ENCODE measurements at regions not wholly inside any gene's neighbourhood (a gene's known extent, or its start where the extent isn't known, plus 50 kb on each side); places are given as distances from the start of the nearest gene placed in this dataset.

- no peak for TF ChIP-seq CTCF (IDR thresholded peaks at IDR 0.05)
Measured at GRCh38 chr11:116207421-116208141, 565.2 kb downstream of the BUD13 start.

DNA sequence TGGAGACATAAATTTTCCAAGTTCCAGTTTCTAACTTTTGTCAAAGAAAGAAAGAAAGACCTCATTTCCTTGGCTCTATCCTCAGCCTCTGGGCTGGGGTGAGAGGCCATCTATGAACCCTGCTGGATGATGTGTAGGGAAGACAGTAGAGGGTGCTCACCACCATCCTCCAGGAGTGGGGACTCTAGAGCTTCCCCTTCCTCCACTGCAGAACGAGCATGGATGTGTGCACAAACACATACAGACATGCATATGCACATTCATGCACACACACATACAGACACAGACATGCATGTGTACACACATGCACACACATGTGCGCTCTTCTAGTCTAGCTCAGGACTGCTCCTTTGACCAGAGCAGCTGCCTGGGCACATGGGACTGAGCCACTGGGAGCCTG, 565.8 kb downstream of the BUD13 start:
- TF ChIP-seq CTCF (IDR thresholded peaks at IDR 0.05), result no peak

DNA sequence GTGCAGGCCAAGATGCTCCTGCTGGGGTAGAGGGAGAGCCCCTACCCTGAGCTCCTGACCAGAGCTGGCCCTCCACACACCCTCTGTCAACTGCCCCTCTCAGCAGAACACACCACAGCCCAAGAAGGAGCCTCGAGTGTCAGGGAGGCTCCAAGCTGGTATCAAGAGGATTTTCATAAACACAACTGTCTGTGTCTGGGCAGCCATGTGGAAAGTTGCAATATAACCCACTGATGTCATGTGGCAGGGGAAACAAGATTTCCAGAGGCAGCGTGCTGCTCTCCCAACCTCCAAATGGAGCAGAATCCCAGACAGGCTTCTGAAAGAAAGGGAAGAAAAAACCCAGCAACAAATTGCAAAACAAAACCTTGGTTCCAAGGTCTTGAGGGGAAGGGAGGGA, 569.9 kb downstream of the BUD13 start:
- TF ChIP-seq CTCF (IDR thresholded peaks at IDR 0.05), result no peak

DNA sequence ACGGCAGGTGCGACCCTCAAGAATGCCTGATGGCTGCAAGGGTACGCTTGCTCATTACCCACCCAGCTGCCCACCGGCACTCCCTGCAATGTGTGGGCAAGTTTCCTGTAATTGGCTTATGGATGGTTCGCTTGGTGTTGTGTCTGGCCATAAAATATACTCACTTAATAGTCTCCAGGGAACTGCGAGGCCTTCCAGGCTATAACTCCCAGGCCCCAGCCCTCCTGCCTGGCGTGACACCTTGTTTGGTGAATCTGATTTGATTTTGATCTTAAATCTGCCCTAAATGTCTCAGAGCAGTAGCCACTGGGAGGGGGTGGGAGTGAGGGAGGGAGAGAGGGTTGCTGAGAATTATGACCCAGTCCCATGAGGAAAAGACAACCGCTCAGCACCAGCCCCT, 572.2 kb downstream of the BUD13 start:
- TF ChIP-seq CTCF (IDR thresholded peaks at IDR 0.05), result no peak

DNA sequence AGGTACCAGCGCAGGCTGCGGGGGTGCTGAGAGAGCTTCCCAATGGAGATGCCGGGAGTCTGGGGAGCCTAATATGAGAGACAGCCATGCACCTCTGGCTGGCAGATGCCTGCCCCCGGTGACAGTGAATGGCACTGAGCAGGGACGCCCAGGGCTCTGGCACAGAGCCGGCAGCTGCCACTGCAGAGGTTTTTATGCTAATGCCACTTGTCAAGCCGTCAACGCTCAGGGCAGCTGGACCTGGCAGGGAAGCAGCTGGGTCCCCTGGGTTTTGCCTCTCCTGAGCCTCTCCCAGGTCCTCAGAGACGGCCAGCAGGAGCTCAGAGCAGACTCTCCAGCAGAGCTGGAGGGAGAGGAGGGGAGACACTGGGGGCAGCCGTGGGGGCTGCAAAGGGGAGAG, 573.6 kb downstream of the BUD13 start:
- no peak for TF ChIP-seq CTCF (IDR thresholded peaks at IDR 0.05)

GRCh38 chr11:116194156-116194904, 578.5 kb downstream of the BUD13 start:
- no peak for TF ChIP-seq CTCF (IDR thresholded peaks at IDR 0.05)

DNA sequence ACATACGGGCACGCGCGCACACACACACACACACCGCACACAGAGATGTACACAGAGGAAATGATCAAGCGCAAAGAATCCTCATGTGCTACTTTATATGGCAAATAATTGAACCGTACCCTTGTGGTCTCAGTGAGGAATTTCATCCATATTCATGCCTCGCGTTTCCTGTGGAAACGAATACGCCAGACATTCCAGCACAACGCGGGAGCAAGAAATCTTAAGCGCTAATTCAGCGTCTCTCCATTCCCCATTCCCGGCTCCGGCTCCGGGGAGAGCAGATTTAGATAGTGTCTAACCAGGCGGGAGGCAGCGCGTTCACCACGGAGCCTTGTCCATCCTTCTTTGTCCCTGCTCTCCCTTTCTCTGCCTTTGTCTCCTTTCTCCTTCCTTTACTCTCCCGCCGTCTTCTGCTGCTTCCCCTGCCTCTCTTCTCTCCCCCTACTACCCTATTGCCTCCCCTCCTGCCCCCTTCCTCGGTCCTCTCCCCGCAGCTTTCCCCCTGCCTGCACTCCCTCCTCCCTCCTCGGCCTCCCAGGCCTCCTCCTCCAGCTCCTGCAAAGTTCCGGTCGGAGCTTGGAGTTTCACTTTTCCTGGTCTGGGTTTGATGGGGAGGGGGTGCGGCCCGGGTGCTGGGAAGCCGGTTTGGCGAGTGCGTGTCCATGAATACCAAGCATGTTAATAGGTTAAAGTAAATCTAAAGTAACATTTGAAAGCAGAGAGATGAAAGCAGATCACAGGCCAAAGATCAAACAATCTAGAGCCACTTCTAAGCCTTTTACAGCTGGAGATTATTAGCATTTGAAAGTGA, 579.3 kb downstream of the BUD13 start:
- no peak for TF ChIP-seq CTCF (IDR thresholded peaks at IDR 0.05)

Data from LNCAP (cell line).